OCI-LY1 (cell line): ENCODE measurements at regions not wholly inside any gene's neighbourhood (a gene's known extent, or its start where the extent isn't known, plus 50 kb on each side); places are given as distances from the start of the nearest gene placed in this dataset.

Experiments
- H2AFZ ChIP-seq: fragments of 200-600 bp; sonication (generic), shearing (Covaris generic); 2 replicates; pipeline ENCODE4 v1.6.0; 2014; ENCODE audit warnings: antibody characterized with exemption, mild to moderate bottlenecking, low read length
- H3F3A ChIP-seq: fragments of 200-600 bp; sonication (generic), shearing (Covaris generic); 2 replicates; pipeline ENCODE4 v1.6.0; 2014; ENCODE audit warnings: mild to moderate bottlenecking, antibody characterized with exemption, low read length, moderate library complexity; ENCODE audit not compliant: insufficient read depth
- H3K27ac ChIP-seq: fragments of 200-600 bp; sonication (generic); 2 replicates; pipeline ENCODE4 v1.5.1; 2014; ENCODE audit warnings: low read length, mixed run types, mild to moderate bottlenecking, low read depth; ENCODE audit not compliant: poor library complexity, severe bottlenecking
- H3K27me3 ChIP-seq: fragments of 200-600 bp; sonication (generic); 2 replicates; pipeline ENCODE4 v1.6.0; 2014; ENCODE audit warnings: antibody characterized with exemption, mild to moderate bottlenecking, low read length, moderate library complexity; ENCODE audit not compliant: insufficient read depth
- H3K36me3 ChIP-seq: fragments of 200-600 bp; sonication (generic); 2 replicates; pipeline ENCODE4 v1.6.1; 2014; ENCODE audit warnings: mild to moderate bottlenecking, antibody characterized with exemption, low read length, moderate library complexity, mixed read lengths; ENCODE audit not compliant: insufficient read depth
- H3K4me1 ChIP-seq: fragments of 200-600 bp; sonication (generic); 2 replicates; pipeline ENCODE4 v1.5.1; 2014; ENCODE audit warnings: mild to moderate bottlenecking, low read length, moderate library complexity; ENCODE audit not compliant: insufficient read depth, severe bottlenecking
- H3K4me2 ChIP-seq: fragments of 200-600 bp; sonication (generic), shearing (Covaris generic); 2 replicates; pipeline ENCODE4 v1.6.1; 2014; ENCODE audit warnings: low read length
- H3K4me3 ChIP-seq: fragments of 200-600 bp; sonication (generic); 2 replicates; pipeline ENCODE4 v1.5.1; 2014; ENCODE audit warnings: low read length, low read depth, mild to moderate bottlenecking, mixed read lengths; ENCODE audit not compliant: poor library complexity, severe bottlenecking
- H3K79me2 ChIP-seq: fragments of 200-600 bp; shearing (Covaris generic); 2 replicates; pipeline ENCODE4 v1.6.1; 2016; ENCODE audit warnings: mixed run types, low read length, mixed read lengths; ENCODE audit not compliant: insufficient read depth
- H3K9ac ChIP-seq: fragments of 200-600 bp; sonication (generic), shearing (Covaris generic); 2 replicates; pipeline ENCODE4 v1.6.1; 2014; ENCODE audit warnings: mild to moderate bottlenecking, low read length, mixed read lengths
- H3K9me2 ChIP-seq: fragments of 200-600 bp; sonication (generic), shearing (Covaris generic); 2 replicates; pipeline ENCODE4 v1.6.1; 2014; ENCODE audit warnings: low read depth, mild to moderate bottlenecking, low read length, mixed read lengths
- H3K9me3 ChIP-seq: fragments of 200-600 bp; shearing (Covaris generic); 2 replicates; pipeline ENCODE4 v1.6.1; 2014; ENCODE audit warnings: low read length, mixed read lengths
- H4K20me1 ChIP-seq: fragments of 200-600 bp; sonication (generic), shearing (Covaris generic); 2 replicates; pipeline ENCODE4 v1.6.0; 2016; ENCODE audit warnings: mild to moderate bottlenecking, low read length; ENCODE audit not compliant: insufficient read depth
- EZH2 ChIP-seq: fragments of 200-600 bp; sonication (generic), shearing (Covaris generic); IDR thresholded peaks from 2 replicates; pipeline ENCODE4 v1.8.0; 2017; ENCODE audit warnings: borderline replicate concordance, mixed run types, mild to moderate bottlenecking, antibody characterized with exemption, low read length, moderate library complexity, mixed read lengths
- TF ChIP-seq, protein P1 (sequence below): fragments of 200-600 bp; sonication (generic), shearing (Covaris generic); IDR thresholded peaks from 2 replicates; pipeline ENCODE4 v1.5.1; 2017; ENCODE audit warnings: mild to moderate bottlenecking, antibody characterized with exemption, low read length, moderate library complexity, mixed read lengths

DNA sequence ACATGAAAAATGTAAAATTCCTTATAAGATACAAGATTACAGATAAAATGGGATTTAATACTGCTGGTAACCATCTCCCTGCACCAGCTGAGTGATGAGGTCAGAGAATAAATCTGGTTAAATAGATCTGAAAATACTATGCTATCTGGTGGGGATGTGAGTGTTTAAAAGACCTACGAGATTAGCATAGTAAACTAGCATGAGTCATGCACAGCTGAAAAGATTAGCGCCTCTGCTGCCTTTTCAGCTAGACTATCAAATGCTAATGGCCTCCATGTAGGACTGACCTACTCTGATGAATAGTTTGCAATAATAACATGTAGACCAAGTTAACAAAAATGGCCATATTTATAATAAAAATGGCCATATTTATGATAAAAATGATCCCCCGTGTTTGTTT, 553.3 kb downstream of the C6orf118 start:
- no peaks in the 10 kb centered on the region for H4K20me1 ChIP-seq
- H3K79me2 ChIP-seq = no peaks in the 10 kb centered on the region
- H3K27ac ChIP-seq = no peak overlapping the region
- H3K9ac ChIP-seq = no peak overlapping the region
- H3K9me2 ChIP-seq = no peaks in the 10 kb centered on the region
- TF ChIP-seq, protein P1, sequence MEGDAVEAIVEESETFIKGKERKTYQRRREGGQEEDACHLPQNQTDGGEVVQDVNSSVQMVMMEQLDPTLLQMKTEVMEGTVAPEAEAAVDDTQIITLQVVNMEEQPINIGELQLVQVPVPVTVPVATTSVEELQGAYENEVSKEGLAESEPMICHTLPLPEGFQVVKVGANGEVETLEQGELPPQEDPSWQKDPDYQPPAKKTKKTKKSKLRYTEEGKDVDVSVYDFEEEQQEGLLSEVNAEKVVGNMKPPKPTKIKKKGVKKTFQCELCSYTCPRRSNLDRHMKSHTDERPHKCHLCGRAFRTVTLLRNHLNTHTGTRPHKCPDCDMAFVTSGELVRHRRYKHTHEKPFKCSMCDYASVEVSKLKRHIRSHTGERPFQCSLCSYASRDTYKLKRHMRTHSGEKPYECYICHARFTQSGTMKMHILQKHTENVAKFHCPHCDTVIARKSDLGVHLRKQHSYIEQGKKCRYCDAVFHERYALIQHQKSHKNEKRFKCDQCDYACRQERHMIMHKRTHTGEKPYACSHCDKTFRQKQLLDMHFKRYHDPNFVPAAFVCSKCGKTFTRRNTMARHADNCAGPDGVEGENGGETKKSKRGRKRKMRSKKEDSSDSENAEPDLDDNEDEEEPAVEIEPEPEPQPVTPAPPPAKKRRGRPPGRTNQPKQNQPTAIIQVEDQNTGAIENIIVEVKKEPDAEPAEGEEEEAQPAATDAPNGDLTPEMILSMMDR = no peak
- TF ChIP-seq EZH2 = no peak
- H2AFZ ChIP-seq = no peak overlapping the region
- no peaks in the 10 kb centered on the region for H3K36me3 ChIP-seq
- no peak overlapping the region for H3K4me3 ChIP-seq
- H3K4me1 ChIP-seq = no peaks in the 10 kb centered on the region
- H3K9me3 ChIP-seq = no peaks in the 10 kb centered on the region
- H3K4me2 ChIP-seq = no peak overlapping the region
- H3F3A ChIP-seq = no peaks in the 10 kb centered on the region
- H3K27me3 ChIP-seq = no peaks in the 10 kb centered on the region

DNA sequence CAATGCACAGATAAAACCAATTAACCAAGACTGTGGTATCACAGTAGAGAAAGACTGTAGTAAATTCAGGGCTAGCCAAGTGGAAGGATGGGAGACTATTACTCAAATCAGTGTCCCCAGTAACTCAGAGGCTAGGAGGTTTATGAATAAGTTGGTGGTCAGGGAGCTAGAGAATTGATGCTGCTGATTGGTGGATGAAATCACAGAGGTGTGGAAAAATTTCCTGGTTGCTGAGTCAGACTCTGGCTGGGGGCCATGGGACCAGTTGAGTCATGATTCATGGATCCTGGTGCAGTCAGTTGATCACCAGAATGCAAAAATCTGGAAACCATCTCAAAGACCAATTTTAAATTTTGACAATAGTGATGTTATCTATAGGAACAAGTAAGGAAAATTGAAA, 555.9 kb downstream of the C6orf118 start:
- Histone ChIP-seq H3F3A (no peaks in the 10 kb centered on the region), H3K9me2 (no peaks in the 10 kb centered on the region), H3K4me1 (no peaks in the 10 kb centered on the region), H3K4me2 (no peak overlapping the region), H3K27me3 (no peaks in the 10 kb centered on the region), H3K4me3 (no peak overlapping the region), H3K36me3 (no peaks in the 10 kb centered on the region), H3K27ac (no peak overlapping the region), H3K9ac (no peak overlapping the region), H2AFZ (no peak overlapping the region), H3K79me2 (no peaks in the 10 kb centered on the region), H3K9me3 (no peaks in the 10 kb centered on the region), H4K20me1 (no peaks in the 10 kb centered on the region)
- no peak for TF ChIP-seq EZH2
- TF ChIP-seq, protein P1 = no peak

DNA sequence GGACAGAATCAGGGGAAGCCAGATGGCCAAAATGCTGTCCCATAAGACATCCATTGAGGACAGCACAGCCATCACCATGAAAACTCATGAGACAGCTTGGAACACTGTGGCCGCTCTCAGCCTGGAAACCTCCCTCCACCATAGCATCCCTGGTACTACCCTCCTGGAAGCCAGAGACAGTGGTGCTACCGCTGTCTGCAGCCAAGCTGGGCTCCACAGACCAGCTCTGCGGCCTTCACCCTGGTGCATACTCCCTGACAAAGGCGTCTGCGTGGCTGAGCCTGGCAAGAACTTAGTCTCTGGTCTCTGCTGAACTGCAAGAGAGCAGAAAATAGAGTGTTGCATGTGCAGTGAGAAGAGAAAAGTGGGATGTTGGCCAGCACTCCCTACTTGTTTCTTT, 558.0 kb downstream of the C6orf118 start:
- no peaks in the 10 kb centered on the region for H3K27me3 ChIP-seq

More for the DNA sequence above, 558.0 kb downstream of the C6orf118 start:
- Histone ChIP-seq H4K20me1 (no peaks in the 10 kb centered on the region), H3K36me3 (no peaks in the 10 kb centered on the region), H3K4me2 (no peak overlapping the region), H3F3A (no peaks in the 10 kb centered on the region), H3K9me2 (no peaks in the 10 kb centered on the region), H3K9me3 (no peaks in the 10 kb centered on the region), H3K27ac (no peak overlapping the region), H3K4me3 (no peak overlapping the region), H2AFZ (no peak overlapping the region), H3K4me1 (no peaks in the 10 kb centered on the region), H3K9ac (no peak overlapping the region), H3K79me2 (no peaks in the 10 kb centered on the region)
- TF ChIP-seq, protein P1 = no peak
- TF ChIP-seq EZH2 = no peak
